ENCODE measurements at regions not wholly inside any gene's neighbourhood (a gene's known extent, or its start where the extent isn't known, plus 50 kb on each side); places are given as distances from the start of the nearest gene placed in this dataset.

GRCh38 chr10:88088441-88089340 is 225.3 kb downstream of the PTEN start:
- peaks cover 0 to 3% of the 10 kb centered on the region in 2 donors for H3K9me3 Mint-ChIP-seq
- H3K27ac Mint-ChIP-seq, result no peak overlapping the region
- H3K27me3 Mint-ChIP-seq (ENCODE audit: low read depth in 2 of 2), result peaks cover 0 to 13% of the 10 kb centered on the region in 2 donors
- Histone ChIP-seq H3K4me3 (ENCODE audit: low read length) (no peak overlapping the region), H3K27ac (ENCODE audit: low read length) (no peak overlapping the region), H3K36me3 (ENCODE audit: control insufficient read depth, insufficient read depth, low read length) (no peaks in the 10 kb centered on the region), H3K9me3 (ENCODE audit: control insufficient read depth, insufficient read depth, low read length) (no peaks in the 10 kb centered on the region), H3K27me3 (ENCODE audit: control insufficient read depth, insufficient read depth, low read length) (no peaks in the 10 kb centered on the region), H3K4me1 (ENCODE audit: control insufficient read depth, insufficient read depth, low read length) (peaks cover 39% of the 10 kb centered on the region)
- no peak overlapping the region for H3K4me3 Mint-ChIP-seq
- H3K4me1 Mint-ChIP-seq, result peaks cover 50 to 57% of the 10 kb centered on the region in 2 donors
- ATAC-seq (no peak), DNase-seq (no peak)
- H3K36me3 Mint-ChIP-seq, result no peaks in the 10 kb centered on the region
- TF ChIP-seq CTCF (IDR thresholded peaks at IDR 0.05), result no peak
- 96% methylated on average over 9 of the region's 9 CpGs for WGBS (ENCODE audit: insufficient coverage)
- intact Hi-C loops (cut with micrococcal nuclease), result no loop called here

GRCh38 chr10:88089498-88089897 is 226.1 kb downstream of the PTEN start:
- H3K4me1 ChIP-seq (ENCODE audit: control insufficient read depth, insufficient read depth, low read length), result peaks cover 40% of the 10 kb centered on the region
- peaks cover 55 to 62% of the 10 kb centered on the region in 2 donors for H3K4me1 Mint-ChIP-seq
- no peak overlapping the region for H3K27ac ChIP-seq (ENCODE audit: low read length)
- intact Hi-C loops (cut with micrococcal nuclease), result no loop called here
- H3K27me3 ChIP-seq (ENCODE audit: control insufficient read depth, insufficient read depth, low read length), result no peaks in the 10 kb centered on the region
- H3K9me3 ChIP-seq (ENCODE audit: control insufficient read depth, insufficient read depth, low read length), result no peaks in the 10 kb centered on the region
- H3K9me3 Mint-ChIP-seq, result peaks cover 0 to 3% of the 10 kb centered on the region in 2 donors
- DNase-seq (no peak), ATAC-seq (no peak)
- TF ChIP-seq CTCF (IDR thresholded peaks at IDR 0.05), result no peak
- peak overlapping the region; percentile 89 to 90 for H3K27ac Mint-ChIP-seq
- no peak overlapping the region for H3K4me3 Mint-ChIP-seq
- H3K27me3 Mint-ChIP-seq (ENCODE audit: low read depth in 2 of 2), result peaks cover 0 to 16% of the 10 kb centered on the region in 2 donors
- H3K4me3 ChIP-seq (ENCODE audit: low read length), result no peak overlapping the region
- no peaks in the 10 kb centered on the region for H3K36me3 Mint-ChIP-seq
- H3K36me3 ChIP-seq (ENCODE audit: control insufficient read depth, insufficient read depth, low read length), result no peaks in the 10 kb centered on the region

GRCh38 chr10:88090568-88091214 is 227.3 kb downstream of the PTEN start:
- Histone ChIP-seq H3K4me3 (ENCODE audit: low read length) (no peak overlapping the region), H3K27ac (ENCODE audit: low read length) (peak overlapping the region; percentile 64), H3K4me1 (ENCODE audit: control insufficient read depth, insufficient read depth, low read length) (peaks cover 42% of the 10 kb centered on the region), H3K36me3 (ENCODE audit: control insufficient read depth, insufficient read depth, low read length) (no peaks in the 10 kb centered on the region), H3K27me3 (ENCODE audit: control insufficient read depth, insufficient read depth, low read length) (no peaks in the 10 kb centered on the region), H3K9me3 (ENCODE audit: control insufficient read depth, insufficient read depth, low read length) (no peaks in the 10 kb centered on the region)
- H3K4me1 Mint-ChIP-seq, result peaks cover 56 to 68% of the 10 kb centered on the region in 2 donors
- peaks cover 0 to 17% of the 10 kb centered on the region in 2 donors for H3K27me3 Mint-ChIP-seq (ENCODE audit: low read depth in 2 of 2)
- no peaks in the 10 kb centered on the region for H3K36me3 Mint-ChIP-seq
- DNase-seq, result peak in 1 of 2 donors; percentile 8
- intact Hi-C loops (cut with micrococcal nuclease), result loop anchor here (2.0 to 5.0 kb wide), 3 partner anchors 14 to 228 kb away; partner anchors contain the start of genes KLLN and PTEN
- peak overlapping the region; percentile 36 for H3K4me3 Mint-ChIP-seq
- no peak for TF ChIP-seq CTCF (IDR thresholded peaks at IDR 0.05)
- ATAC-seq, result no peak
- 49% methylated on average over 7 of the region's 7 CpGs for WGBS (ENCODE audit: insufficient coverage)
- H3K9me3 Mint-ChIP-seq, result peaks cover 0 to 3% of the 10 kb centered on the region in 2 donors
- peak overlapping the region; percentile 89 to 90 for H3K27ac Mint-ChIP-seq

Data from natural killer cell (primary cell).